OCI-LY3 (cell line): ENCODE measurements at regions not wholly inside any gene's neighbourhood (a gene's known extent, or its start where the extent isn't known, plus 50 kb on each side); places are given as distances from the start of the nearest gene placed in this dataset.
"Not testable (repeated sequence)": the region's sequence is repeated elsewhere in the genome, so short reads cannot be mapped to it uniquely, and the experiment has no call there.

Source experiments
- H2AFZ ChIP-seq: fragments of 200-600, 300-600 bp; shearing (Covaris generic); 2 replicates; pipeline ENCODE4 v1.6.0; 2014; ENCODE audit warnings: antibody characterized with exemption, low read depth, low read length
- H3K27ac ChIP-seq: fragments of 200-600, 300-600 bp; sonication (generic); 2 replicates; pipeline ENCODE4 v1.5.1; 2014; ENCODE audit warnings: mild to moderate bottlenecking, low read length, moderate library complexity, mixed read lengths
- H3K27me3 ChIP-seq: fragments of 200-600, 300-600 bp; sonication (generic); 2 replicates; pipeline ENCODE4 v1.6.1; 2014; ENCODE audit warnings: low read depth, low read length, mixed read lengths
- H3K36me3 ChIP-seq: fragments of 200-600, 300-600 bp; sonication (generic); replicated peaks from 2 replicates; pipeline ENCODE3; 2014; ENCODE audit warnings: low read depth, low read length, mixed read lengths
- H3K4me1 ChIP-seq: fragments of 300-600, 200-600 bp; sonication (generic); 2 replicates; pipeline ENCODE4 v1.6.1; 2014; ENCODE audit warnings: low read length, mixed read lengths
- H3K4me2 ChIP-seq: fragments of 200-600, 300-600 bp; sonication (generic); 2 replicates; pipeline ENCODE4 v1.6.1; 2014; ENCODE audit warnings: low read length, mixed read lengths
- H3K4me3 ChIP-seq: fragments of 300-600, 200-600 bp; sonication (generic); 2 replicates; pipeline ENCODE4 v1.5.1; 2014; ENCODE audit warnings: antibody characterized with exemption, mild to moderate bottlenecking, low read length, moderate library complexity
- H3K79me2 ChIP-seq: fragments of 300-600, 200-600 bp; shearing (Covaris generic); 2 replicates; pipeline ENCODE4 v1.6.1; 2014; ENCODE audit warnings: mild to moderate bottlenecking, low read length, mixed read lengths
- H3K9ac ChIP-seq: fragments of 300-600, 200-600 bp; shearing (Covaris generic); 2 replicates; pipeline ENCODE4 v1.6.0; 2014; ENCODE audit warnings: mild to moderate bottlenecking, low read length, moderate library complexity
- H3K9me3 ChIP-seq: fragments of 200-600, 300-600 bp; shearing (Covaris generic); 2 replicates; pipeline ENCODE4 v1.6.1; 2014; ENCODE audit warnings: low read length, mixed read lengths; ENCODE audit not compliant: insufficient read depth
- H4K20me1 ChIP-seq: fragments of 200-600, 300-600 bp; sonication (generic); 2 replicates; pipeline ENCODE4 v1.6.1; 2016; ENCODE audit warnings: low read length, mixed read lengths; ENCODE audit not compliant: insufficient read depth
- CTCF ChIP-seq: fragments of 200-600, 300-600 bp; sonication (generic); IDR thresholded peaks from 2 replicates; pipeline ENCODE4 v1.5.1; 2014; ENCODE audit warnings: antibody characterized with exemption, low read length, low read depth
- EZH2phosphoT487 ChIP-seq: fragments of 200-600 bp; shearing (Covaris generic); IDR thresholded peaks from 2 replicates; pipeline ENCODE4 v1.6.1; 2018; ENCODE audit warnings: antibody characterized with exemption, mixed run types, low read depth

GRCh38 chr6:61558796-61559195 lies 727.2 kb downstream of the KHDRBS2 start:
- TF ChIP-seq CTCF (no peak), EZH2phosphoT487 (no peak)
- Histone ChIP-seq H3K9ac (no peak overlapping the region), H3K4me3 (no peak overlapping the region), H3K79me2 (no peaks in the 10 kb centered on the region), H4K20me1 (no peaks in the 10 kb centered on the region), H3K4me1 (no peaks in the 10 kb centered on the region), H3K27ac (no peak overlapping the region), H3K36me3 (no peaks in the 10 kb centered on the region), H2AFZ (no peak overlapping the region), H3K4me2 (no peak overlapping the region), H3K9me3 (no peaks in the 10 kb centered on the region), H3K27me3 (no peaks in the 10 kb centered on the region)

GRCh38 chr6:61555993-61556392 lies 730.0 kb downstream of the KHDRBS2 start:
- H3K4me2 ChIP-seq = no peak overlapping the region
- H3K4me3 ChIP-seq = no peak overlapping the region
- no peaks in the 10 kb centered on the region for H4K20me1 ChIP-seq
- no peaks in the 10 kb centered on the region for H3K9me3 ChIP-seq
- H3K9ac ChIP-seq = no peak overlapping the region
- no peak overlapping the region for H3K27ac ChIP-seq
- H3K36me3 ChIP-seq = no peaks in the 10 kb centered on the region
- no peak overlapping the region for H2AFZ ChIP-seq
- TF ChIP-seq CTCF (no peak), EZH2phosphoT487 (no peak)
- no peaks in the 10 kb centered on the region for H3K27me3 ChIP-seq
- H3K4me1 ChIP-seq = no peaks in the 10 kb centered on the region
- H3K79me2 ChIP-seq = no peaks in the 10 kb centered on the region

GRCh38 chr6:61538801-61539200 lies 747.2 kb downstream of the KHDRBS2 start:
- TF ChIP-seq CTCF (no peak), EZH2phosphoT487 (no peak)
- no peaks in the 10 kb centered on the region for H3K27me3 ChIP-seq
- no peaks in the 10 kb centered on the region for H4K20me1 ChIP-seq
- H3K36me3 ChIP-seq = no peaks in the 10 kb centered on the region
- H3K79me2 ChIP-seq = no peaks in the 10 kb centered on the region
- H3K4me3 ChIP-seq = no peak overlapping the region
- H2AFZ ChIP-seq = no peak overlapping the region
- no peaks in the 10 kb centered on the region for H3K4me1 ChIP-seq
- peak overlapping the region; percentile 10; the same call in 1 of the 2 replicates for H3K4me2 ChIP-seq
- no peaks in the 10 kb centered on the region for H3K9me3 ChIP-seq
- no peak overlapping the region for H3K27ac ChIP-seq
- H3K9ac ChIP-seq = no peak overlapping the region

GRCh38 chr6:61532749-61533148 lies 753.3 kb downstream of the KHDRBS2 start:
- not testable (repeated sequence) for H3K9ac ChIP-seq, H3K9me3 ChIP-seq, H3K4me2 ChIP-seq, H4K20me1 ChIP-seq, H3K79me2 ChIP-seq, H3K27ac ChIP-seq, H2AFZ ChIP-seq, H3K4me3 ChIP-seq, H3K27me3 ChIP-seq, H3K36me3 ChIP-seq, H3K4me1 ChIP-seq
